Activated CD4-positive, CD25-positive, alpha-beta regulatory T cell (primary cell): ENCODE measurements at regions not wholly inside any gene's neighbourhood (a gene's known extent, or its start where the extent isn't known, plus 50 kb on each side); places are given as distances from the start of the nearest gene placed in this dataset.

ENCODE experiments used
- DNase-seq, 4 experiments: peaks; one replicate each; lab custom pipeline; 2025; lab: John Stamatoyannopoulos, UW

DNA sequence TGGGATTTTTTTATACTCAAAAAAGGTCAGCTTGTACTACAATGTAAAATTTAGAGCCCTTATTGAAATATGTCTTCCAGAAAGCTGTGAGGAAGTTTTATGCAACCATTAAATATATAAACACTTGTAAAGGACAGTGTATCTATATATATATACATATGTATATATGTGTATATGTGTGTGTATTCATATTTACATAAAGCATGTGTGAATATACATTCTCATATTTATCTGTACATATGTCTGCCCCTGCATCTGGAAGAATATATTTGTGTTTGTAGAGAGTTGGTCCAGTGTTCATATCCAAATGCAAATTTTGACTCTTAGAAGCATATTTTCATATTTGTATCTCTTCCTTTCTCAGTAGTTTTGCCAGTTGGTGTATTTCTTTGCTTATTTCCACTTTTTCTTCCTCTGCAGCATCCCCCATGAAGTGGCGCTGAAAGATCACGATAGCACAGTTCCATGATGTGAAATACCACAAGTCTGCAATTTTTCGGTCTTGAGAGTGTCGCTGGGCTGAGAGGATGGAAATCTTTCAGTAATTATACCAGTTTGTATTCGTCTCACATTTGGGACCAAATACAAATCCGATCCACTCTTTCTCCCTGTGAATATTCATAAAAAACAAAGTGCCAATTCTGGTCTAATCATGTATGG, 311.7 kb upstream of the DPH6 start:
- DNase-seq = no peak

DNA sequence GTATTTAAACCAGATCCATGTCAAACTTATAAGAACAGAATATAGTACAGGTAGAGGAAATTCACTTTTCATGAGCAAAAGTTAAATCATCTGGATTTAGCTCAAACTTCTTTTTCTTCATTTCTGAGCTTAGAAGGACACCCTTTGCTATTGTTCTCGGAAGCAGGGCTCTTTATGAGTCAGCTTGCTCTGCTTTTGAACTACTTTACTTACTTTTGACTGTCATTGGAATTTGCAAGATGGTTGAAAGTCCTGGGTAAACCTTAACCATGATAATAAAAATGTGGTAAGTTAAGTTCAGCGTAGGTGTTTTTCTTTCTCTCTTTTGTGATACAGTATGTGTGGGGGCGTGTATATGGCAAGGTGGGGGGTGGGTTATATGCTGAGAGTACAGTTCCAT, 312.7 kb upstream of the DPH6 start:
- no peak for DNase-seq

DNA sequence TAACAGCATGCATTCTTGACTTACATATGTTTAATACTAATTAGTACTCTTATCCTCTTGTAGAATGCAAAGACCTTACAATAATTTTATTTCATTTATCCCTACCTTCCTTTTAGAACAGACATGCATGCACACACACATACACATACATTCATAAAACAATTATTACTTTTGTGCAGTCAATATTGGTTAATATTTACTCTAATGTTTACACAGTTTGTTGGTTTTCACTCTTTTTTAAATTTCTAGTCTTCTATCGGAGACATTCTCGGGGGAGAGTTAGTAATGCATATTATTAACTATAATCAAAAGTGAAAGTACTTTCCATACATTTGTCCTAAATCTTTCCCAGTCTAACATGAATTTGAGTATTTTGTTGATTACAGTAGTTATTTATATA, 317.7 kb upstream of the DPH6 start:
- DNase-seq = no peak

DNA sequence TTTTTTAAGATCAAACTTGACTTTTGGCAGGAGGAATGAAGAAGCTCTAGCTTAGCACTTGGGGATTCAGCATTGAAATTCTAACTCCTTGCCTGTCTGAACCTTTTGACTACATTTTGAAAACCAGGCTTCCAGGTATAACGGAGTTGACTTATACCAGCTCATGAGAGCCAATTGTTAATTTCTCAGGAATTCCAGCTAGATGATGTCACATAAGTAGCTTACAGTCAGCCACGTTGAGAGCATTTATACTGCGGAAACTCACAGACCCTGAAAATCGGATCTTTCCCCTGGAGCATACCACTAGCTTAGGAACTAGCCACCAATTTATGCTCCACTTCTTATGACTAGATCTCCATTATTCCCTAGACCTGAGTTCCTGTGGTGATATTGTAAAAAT, 321.4 kb upstream of the DPH6 start:
- no peak for DNase-seq

DNA sequence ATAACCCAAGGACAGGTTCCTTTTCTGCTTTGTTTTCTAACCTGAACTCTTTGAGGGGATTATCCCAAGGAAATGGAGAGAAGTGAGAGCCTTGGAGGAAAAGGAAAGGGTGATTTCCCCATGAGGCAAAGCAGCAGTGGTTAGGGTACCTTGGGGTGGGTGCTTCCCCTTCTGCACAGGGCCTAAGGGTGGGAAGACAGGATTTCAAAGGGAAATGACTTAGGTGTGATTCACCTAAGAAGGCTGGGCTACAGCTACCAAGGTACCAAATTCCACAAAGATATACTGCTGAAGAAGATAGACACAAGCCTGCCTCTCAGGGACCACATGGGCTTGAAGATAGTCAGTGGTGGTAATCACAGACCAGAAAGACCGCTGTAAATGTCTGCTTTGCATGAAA, 325.3 kb upstream of the DPH6 start:
- DNase-seq = no peak

DNA sequence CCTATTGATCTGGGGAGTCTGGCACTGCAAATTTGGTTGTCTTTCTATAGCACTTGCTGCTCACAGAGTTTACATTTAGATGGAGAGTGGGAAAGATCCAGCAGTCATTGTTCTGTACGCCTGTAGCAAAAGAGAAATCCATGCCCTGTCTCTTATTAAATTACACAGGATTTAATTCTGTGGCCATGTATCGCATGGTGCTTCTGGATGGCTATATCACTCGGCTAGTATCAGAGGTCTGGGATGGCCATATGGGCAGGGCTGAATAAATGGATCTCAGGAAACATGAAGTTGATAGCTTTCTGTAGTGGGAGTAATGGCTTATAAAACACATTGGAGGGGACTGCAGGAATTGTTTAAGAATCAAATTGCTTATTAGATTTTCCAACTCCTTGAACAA, 325.8 kb upstream of the DPH6 start:
- DNase-seq = no peak

DNA sequence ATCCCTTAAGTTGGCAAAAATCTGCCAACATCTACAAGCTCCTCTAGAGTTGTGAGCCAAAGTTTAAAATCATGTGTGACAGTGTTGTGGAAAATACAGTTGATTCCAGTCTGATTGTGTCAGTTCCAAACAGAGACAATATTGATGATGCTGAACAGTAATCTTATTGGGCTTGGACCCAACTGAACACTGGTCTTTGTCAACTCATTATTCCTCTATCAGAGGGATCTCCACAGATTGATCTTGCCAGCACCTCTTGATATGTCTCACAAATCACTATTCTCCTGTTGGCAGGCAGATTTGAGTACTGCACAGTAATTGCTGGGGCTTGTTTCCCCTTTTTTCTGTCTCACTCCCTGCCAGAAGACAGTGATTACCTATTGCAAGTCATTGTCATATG, 326.6 kb upstream of the DPH6 start:
- DNase-seq = no peak

DNA sequence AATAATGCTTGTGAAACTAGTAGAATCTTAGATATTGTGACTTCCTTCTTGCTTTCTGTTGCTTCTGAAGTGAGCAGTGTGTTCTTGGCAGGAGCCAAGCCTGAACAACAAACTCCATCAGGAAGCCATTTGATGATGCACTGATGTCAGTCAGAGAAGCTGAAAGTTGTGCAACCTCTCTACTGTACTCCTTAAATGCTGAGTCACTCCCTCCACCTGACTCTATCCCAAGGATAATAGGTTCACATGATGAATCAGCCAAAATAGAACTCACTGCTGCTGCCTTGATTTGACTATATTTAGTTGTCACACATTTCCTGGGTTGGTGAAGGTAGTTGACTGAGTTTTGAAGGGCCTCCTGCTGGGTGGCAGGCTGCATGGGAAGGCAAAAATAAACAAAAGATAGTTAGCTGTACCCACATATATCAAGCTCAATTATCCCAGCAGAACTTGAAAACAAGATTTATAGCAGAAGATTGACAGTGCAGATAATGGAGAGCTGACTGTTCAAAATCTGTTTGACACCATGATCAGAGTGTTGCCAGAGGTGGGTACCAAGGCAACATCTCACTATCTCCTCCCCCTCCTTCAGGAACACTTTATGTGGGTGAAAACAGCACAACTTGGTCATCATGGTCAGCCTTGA, 328.4 kb upstream of the DPH6 start:
- DNase-seq = no peak

DNA sequence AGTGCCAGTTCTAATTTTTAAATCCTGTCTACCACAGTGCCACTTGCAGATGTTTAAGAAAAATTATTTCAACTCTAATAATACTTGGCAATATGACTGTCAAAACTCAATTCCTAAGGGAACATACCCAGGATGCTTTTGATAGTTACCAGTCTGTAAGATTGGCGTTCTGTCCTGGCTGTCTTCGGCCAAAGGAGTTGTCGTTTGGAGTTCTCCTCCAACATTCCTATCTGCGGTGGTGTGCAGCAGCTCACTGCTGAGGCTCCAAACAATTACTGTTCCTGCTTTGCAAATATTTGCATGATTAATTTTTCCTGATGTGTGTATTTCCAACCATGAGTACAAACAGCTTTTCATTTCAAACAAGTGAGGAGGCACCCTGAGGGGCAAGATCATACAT, 330.8 kb upstream of the DPH6 start:
- no peak for DNase-seq

DNA sequence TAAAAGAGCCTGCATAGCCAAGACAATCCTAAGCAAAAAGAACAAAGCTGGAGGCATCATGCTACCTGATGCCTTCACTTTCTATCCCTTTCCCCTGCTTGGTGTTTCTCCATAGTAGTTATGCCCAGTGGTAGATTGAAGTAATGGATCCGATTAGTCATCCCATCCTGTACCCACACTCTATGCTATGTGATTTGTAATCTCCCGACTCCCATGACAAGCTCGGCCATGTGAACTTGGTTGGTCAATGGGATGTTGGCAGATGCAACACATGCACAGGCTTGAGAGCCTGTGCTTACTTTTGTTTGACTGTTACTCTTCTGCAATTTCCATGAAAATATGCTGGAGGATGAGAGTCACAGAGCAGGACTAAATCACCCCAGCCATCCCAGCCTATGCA, 334.9 kb upstream of the DPH6 start:
- DNase-seq = no peak

DNA sequence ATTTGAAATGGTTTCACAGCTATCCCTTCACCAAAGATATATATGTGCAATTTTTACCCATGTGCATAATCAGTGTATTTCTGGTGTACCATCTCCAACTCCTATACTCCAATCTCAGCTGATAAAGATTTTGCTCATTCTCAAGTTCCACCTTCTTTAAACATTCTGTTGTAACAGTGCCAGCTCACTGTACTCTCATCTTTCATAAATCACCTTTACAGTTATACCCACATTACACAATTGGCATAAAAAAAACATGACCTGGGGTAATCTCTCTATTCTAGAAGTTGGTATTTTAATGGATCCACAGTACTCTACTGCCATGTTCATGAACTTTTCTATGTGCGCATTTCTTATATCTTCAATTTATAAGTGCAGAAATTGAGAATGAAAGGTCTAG, 339.9 kb upstream of the DPH6 start:
- no peak for DNase-seq

DNA sequence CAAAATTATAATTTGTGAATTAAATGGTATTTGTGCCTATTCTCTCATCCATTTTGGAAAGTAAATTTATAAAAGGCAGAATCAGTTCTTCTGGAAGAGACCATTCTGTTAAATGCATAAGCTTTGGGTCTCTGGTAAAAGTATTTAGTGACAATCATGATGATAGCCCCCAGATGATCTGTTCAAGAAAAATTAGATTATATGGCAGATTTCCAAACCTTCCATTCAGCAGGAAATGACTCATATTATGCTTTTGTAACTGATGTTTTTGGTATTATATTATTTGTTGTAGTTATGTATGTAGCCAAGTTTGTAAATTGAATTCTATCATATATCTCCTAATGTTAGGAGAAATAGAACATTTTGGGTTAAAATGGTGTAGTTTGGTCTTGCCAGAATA, 340.8 kb upstream of the DPH6 start:
- no peak for DNase-seq

DNA sequence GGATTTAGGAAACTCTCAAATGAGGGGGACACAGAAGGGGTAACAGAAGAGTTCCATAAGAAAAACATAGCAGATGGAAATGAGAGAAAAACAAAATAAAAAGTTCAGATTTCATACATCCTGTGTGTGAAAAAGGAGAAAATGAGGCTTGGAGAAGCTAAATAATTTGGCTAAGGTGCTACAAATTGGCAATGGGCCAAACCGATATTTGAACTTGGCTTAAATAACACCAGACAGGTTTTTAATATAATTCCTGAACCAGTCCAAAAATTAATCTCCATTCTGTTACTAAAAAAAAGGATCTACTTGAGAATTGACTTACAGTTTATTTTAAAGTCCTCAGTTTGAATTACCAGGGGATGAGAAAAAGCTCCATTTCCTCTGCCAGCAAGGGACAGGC, 342.9 kb upstream of the DPH6 start:
- DNase-seq = no peak

DNA sequence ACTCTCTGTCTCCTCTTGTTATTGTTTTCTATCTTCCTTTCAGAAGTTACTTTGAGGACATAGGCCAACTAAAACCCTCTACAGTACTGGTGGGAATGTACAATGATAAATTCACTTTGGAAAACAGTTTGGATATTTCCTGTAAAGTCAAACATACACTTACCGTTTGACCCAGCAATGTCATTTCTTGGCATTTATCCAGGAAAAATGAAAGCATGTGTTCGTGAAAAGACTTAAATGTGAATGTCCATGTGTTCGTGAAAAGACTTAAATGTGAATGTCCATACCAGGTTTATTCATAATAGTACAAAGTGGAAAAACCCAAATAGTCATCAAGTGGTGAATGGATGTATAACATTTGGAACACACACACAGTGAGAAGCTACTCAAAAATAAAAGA, 361.5 kb upstream of the DPH6 start:
- no peak for DNase-seq

DNA sequence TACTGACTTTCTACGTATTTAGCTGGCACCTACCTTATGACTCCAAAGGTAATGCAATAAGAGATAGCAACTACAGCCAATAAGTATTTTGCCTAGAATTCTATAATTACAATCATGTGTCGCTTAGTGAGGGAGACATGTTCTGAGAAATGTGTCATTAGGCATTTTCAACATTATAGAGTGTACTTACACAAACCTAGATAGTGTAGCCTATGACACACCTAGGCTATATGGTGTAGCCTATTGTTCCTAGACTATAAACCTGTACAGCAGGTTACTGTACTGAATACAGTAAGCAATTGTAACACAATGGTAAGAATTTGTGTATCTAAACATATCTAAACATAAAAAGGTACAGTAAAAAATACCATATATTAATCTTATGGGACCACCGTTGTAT, 363.4 kb upstream of the DPH6 start:
- DNase-seq = no peak

DNA sequence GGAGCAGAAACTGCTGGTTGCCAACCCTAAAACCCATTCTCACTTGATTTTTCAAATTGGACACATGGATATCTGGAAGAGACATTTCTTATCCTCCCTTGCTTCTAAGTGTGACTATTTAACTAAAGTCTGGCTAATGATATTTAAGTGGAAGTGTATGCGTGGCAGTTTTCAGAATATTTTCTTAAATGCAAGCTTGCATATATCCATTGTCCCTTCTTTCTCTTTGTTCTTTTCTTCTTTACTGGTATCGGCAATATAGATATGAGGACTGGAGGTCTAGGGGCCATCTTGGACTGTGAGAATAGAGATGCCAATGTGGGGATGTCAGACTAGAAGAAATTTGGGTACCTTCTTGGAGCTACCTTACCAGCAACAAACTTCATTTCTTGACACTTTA, 364.3 kb upstream of the DPH6 start:
- DNase-seq = no peak

DNA sequence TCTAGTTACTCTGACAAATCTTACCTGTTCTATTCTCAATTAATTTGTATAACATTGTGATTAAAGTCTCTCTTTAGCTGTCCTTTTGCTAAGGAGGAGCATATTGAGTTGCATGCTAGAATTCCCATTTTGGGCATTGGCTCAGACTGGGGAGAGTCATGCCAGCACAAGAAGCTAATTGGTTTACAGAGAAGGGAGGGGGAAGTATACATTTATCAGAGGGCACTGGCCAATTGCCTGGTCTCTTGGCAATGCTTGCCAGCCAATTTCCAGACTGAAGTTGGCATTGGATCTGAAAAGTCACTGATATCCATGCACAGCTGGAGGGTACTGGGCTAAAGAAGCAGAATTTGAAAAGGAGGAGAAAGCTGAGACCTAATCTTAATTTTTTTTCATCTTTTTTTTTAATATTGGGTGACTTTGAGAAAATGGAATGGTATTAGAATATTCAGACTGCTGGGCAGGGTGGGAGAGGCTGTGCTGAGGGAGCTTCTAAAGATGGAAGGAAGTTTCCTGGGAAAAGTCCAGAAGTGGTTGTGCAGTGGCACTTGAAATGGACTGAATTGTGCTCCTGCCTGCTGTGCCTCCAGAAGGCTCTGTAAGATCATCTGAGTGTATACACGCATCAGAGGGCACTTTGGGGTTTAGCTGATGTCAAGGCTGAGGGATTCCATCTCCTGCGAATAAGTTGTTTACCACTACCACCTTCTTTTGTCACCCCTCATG, 365.2 kb upstream of the DPH6 start:
- no peak for DNase-seq

DNA sequence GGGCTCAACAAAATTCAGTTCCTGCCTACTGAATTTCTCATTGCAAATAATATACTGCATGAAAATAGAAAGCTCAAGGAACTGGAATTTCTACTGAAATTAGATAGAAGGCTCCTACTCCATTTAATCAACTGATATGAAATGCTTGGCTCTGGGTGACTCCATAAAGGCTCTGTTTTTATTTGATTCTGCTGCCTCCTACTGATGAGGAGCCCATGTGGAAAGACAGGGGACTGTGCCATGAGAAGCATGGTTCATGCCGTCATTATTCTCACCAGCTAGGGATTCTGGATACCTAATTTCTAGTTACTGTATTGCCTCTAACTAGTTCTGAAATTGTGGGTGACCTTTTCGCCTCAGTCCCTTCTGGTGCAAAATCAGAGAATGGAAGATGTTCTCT, 366.2 kb upstream of the DPH6 start:
- no peak for DNase-seq

DNA sequence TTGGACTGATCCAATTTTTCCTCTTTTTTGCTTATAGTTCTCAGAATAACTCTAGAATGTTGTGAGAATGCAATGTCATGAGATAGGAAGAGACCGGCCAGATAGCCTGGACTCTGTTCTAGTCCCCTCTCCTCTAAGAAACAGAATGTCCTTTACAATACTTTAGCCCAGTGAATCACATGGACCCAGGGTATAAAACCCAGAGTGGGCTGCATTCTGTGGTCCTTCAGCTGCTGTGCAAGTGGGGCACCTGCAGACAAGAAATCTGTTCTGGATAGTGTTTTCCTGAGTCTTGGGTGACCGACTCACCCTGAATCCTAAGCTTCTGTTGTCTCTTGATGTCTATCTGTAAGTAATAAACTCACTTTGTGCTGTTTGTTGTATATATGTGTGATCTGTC, 368.6 kb upstream of the DPH6 start:
- no peak for DNase-seq

DNA sequence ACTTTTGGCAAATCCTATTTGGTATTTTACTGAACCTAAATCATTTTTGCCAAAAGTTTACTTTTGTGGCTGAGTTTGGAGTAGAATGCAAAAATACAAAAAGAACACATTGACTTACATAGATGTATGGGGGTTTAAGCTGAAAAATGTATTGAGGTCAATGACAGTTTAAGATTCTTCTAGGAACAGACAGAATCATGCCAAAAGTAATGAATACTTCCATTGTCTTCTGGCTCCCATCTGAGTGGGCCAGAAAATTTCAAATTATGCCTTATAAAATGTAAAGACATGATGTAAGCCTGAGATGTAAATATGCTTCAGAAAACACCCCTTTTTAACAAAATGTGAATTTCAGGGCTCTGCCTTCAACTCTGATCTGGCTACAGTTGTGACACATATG, 375.1 kb upstream of the DPH6 start:
- no peak for DNase-seq

DNA sequence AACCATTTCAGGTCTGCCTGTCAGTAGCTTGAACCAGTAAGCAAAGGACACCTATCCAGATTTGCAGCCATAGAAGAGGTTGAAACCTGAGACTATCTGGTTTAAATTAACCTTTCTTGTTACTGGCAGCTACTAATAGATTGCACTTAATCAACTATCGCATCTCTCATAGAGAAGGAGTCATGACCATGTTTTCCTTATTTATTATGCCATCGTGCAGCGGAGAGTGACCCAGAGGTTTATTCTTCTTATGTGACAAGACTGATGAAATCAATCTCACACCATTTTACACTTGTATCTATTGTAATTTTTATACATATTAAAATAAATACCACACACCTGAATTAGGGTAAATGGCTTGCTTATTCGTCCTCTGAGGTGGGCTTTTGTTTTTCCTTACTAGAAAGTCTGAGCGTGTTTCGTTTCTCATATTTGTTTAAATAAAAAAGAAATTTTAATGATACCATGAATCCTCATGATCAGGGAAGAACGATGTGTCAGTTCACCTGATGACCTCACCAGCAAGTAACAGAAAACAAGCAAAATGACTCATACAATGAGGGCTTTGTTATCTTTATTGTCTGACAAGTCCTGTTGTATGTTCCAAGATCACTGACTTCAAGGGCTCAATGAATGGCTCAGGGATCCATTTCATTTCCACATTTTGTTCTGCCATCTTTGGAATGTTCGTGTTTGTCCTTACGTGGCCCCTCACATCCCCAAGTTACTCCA, 379.5 kb upstream of the DPH6 start:
- DNase-seq = no peak

DNA sequence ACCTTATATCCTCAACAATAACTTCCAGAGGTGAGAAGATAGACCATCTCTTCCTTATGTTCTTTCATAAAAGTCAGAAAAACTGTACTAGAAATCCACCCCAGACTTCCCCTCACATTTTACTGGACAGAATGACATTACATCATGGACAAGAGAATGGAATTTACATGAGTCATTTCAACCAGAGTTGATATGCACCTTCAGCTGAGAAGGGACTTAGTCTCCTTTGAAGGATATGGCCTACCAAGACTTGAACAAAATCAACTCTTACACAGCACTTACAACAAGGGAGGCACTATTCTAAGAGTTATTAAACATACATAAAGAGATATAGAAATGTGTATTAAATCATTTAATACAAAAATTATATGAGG, 380.0 kb upstream of the DPH6 start:
- no peak for DNase-seq

DNA sequence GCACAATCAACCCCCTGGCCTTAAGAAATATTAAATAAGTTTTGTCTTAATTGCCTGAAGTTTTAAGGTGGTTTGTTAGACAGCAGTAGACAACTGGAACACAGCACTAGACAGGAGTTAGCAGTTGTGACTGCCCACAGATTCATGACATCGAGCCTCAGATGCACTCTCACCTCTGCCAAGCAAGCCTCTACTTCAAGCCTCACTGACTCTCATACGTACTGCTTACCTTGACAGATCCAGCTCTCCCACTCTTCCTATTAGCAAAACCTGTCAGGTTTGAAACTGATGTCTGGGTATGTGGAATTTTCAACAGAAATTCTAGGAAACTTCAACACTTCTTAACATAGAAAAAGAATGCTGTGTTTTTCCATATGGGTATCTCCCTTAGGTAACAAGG, 382.9 kb upstream of the DPH6 start:
- no peak for DNase-seq
